NCI-H2081 treated with DMSO at 0.1 percent for 48 hours (cell line): ENCODE measurements at regions not wholly inside any gene's neighbourhood (a gene's known extent, or its start where the extent isn't known, plus 50 kb on each side); places are given as distances from the start of the nearest gene placed in this dataset.
A peak's percentile ranks its signal among the peaks of the same experiment; 100 is the strongest.
"Not testable (repeated sequence)": the region's sequence is repeated elsewhere in the genome, so short reads cannot be mapped to it uniquely, and the experiment has no call there.

Source experiments
- DNase-seq: peaks from one replicate; lab custom pipeline; 2025; lab: John Stamatoyannopoulos, UW

DNA sequence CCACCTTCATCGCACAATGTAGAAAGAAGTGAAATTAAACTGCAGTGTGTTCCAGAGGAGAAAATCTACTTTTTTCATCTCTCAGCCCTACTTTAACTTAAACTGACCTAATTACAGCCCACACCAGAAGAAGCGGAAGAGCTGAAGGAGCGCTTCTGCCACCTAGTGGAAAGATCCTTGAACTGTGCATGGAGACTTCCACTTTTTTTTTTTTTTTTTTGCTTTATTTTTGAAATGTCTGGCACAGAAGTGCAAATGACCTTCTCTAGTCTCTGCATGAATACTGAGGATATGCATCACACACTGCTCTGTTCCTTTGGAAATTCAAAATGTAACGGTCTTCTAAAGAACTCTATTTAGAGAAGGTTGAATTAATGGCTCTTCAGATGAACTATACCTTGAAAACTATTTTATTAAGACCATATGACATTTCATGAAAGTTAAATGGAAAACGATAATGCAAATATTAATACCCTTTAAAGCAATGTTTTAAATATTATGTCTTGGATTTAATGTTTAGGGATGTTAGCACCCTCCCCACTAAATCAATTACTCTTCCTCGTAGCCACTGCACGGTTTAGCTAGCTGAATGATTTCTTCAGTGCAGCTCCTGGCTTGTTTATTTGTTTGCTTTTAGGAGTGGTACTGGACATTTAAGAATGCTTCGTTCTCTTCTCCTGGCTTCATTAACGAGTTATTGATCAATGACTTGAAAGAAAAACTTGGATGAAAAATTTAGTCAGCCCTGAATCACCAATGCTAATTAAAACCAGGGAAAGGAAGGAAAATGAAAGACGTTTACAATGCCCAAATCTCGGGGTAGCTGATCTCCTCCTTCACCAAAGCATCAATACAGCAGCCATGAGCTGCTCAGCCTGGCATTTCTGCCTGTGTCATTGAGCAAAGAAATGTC, 569.6 kb upstream of the GJE1 start:
- peak; percentile 21 for DNase-seq

- DNase-seq = no peak
Measured at GRCh38 chr6:141562186-141562811, 570.4 kb upstream of the GJE1 start.

GRCh38 chr6:141561154-141561553, 571.6 kb upstream of the GJE1 start:
- DNase-seq = peak; percentile 21

GRCh38 chr6:141552463-141552862, 580.3 kb upstream of the GJE1 start:
- peak; percentile 30 for DNase-seq

DNA sequence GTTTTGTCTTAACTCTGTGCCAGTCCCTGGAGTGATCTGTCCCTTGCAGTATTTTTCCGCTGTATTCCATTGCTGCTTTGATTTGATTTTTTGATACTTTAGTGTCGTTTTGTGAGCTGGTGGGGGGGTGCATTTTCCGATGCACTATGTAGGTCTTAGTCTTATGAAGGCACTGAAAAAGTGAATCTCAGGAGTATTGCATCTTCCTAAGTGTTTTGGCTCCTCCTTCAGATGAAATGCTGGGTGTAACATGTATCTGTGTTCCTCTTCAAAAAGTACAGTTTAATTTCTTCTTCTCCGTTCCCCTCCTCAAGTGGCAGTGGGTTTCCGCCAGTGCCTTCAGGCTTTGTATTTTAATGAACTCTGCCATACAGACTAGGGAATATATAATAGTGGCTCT, 580.7 kb upstream of the GJE1 start:
- DNase-seq = no peak

GRCh38 chr6:141551318-141551717, 581.4 kb upstream of the GJE1 start:
- DNase-seq = no peak

GRCh38 chr6:141550471-141550870, 582.3 kb upstream of the GJE1 start:
- DNase-seq = no peak

DNA sequence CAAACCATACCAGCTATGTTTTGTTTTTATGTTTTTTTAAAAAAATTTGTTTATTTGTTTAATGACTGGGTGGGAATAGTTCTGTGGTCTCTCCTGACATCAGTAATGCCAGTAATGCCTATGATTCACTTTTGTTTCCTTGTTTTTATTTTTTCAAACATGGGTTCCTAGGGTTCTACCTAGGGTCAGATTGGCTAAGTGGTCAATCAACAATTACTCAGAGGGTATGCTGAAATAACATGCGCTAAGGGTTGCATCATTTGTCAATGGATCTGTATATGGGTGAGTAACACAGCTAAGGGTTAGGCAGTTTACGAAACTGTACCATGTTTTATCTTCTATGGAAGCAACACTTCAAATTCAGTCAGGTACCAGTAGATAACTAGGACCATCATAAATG, 583.8 kb upstream of the GJE1 start:
- no peak for DNase-seq

GRCh38 chr6:141541581-141542324, 591.0 kb upstream of the GJE1 start:
- no peak for DNase-seq

GRCh38 chr6:141540207-141540606, 592.5 kb upstream of the GJE1 start:
- no peak for DNase-seq

DNA sequence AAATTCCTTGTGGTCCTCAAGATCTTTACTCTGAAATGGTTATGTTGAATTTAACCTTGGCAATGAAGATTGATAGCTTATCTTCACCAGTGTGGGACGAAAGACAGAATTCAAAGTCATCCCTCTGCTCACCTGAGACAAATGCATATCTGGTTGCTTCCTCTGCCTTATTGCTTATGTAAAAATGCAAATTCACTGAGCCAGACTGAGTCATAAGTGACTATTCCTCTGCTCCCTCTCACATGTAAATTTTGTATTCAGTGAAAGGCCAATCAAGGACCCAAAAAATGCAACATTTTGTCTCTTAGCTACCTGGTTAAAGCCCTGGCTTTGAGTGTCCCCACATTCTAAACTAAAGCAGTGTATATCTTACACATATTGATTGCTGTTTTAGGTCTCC, 593.1 kb upstream of the GJE1 start:
- no peak for DNase-seq

- DNase-seq = no peak
Measured at GRCh38 chr6:141532211-141532610, 600.5 kb upstream of the GJE1 start.

- DNase-seq = no peak
Measured at GRCh38 chr6:141531040-141531439, 601.7 kb upstream of the GJE1 start.

DNA sequence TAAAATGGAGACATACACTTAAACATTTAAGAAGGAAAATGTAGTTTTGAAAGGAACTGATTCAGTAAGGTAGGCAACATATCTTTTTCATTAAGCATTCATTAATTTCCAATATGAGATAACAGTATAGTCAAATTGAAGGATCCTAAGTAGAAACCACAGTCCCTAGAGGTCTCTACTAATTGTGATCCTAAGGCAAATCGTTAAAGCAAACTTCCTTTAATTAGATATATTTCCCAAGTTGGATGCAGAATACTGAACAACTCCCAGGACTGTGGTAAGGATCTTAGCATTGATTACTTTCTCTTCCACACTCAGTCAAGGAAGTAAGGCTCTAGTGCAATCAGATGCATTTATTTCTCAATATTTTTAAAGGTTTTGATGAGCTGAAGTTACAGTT, 604.1 kb upstream of the GJE1 start:
- no peak for DNase-seq

DNA sequence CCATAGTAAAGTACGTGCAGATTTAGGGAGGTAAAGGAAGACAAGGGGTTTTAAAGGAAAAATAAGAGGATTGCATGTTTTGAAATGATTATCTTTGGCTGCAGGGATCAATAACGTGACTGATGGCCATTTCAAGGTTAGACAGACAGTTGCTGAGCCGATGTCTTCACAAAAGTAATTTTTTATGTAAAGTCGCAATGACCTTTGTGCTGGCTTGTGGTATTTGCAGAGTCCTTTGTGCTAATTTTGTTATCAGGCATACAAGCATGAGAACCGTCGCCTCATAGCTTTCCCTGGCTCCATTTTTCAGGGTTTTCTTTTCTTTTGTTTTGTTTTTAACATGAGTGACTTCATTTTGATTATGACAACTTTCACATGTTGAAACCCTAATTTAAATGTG, 605.7 kb upstream of the GJE1 start:
- no peak for DNase-seq

- DNase-seq = no peak
Measured at GRCh38 chr6:141521440-141521839, 611.3 kb upstream of the GJE1 start.

DNA sequence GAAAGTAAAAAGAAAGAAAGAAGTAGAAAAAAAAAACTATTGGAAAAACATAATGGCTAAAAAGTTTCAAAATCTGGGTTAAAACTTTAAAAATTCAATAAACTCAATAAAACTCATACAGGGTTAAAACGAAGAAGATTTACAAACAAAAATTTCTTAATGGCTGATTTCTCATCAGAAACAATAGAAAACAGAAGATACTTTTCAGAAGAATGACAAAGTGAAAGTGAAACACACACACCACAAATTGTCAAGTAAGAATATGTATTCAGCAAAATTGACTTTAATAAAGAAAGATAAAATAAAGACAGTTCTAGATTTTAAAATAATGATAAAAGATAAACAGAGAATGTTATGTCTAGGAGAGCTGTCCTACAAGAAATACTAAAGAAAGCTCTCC, 618.9 kb upstream of the GJE1 start:
- no peak for DNase-seq

GRCh38 chr6:141510803-141511202, 621.9 kb upstream of the GJE1 start:
- DNase-seq = no peak

DNA sequence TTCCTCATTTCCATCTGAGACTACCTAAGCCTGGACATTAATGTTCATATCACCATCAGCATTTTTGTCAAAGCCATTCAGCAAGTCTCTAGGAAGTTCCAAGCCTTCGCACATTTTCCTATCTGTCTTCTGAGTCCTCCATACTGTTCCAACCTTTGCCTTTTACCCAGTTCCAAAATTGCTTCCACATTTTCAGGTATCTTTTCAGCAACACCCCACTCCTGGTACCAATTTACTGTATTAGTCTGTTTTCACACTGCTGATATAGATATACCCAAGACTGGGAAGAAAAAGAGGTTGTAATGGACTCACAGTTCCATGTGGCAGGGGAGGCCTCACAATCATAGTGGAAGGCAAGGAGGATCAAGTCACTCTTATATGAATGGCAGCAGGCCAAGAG, 626.7 kb upstream of the GJE1 start:
- not testable (repeated sequence) for DNase-seq

DNA sequence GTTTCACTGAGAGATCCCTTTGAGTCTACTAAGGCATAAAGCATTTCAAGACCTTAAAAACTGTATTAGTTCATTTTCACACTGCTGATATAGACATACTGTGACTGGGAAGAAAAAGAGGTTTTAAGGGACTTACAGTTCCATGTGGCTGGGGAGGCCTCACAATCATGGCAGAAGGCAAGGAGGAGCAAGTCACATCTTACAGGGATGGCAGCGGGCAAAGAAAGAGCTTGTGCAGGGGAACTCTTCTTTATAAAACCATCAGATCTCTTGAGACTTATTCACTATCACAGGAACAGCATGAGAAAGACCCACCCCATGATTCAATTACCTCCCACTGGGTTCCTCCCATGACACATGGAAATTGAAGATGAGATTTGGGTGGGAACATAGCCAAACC, 628.4 kb upstream of the GJE1 start:
- DNase-seq = not testable (repeated sequence)

- no peak for DNase-seq
Measured at GRCh38 chr6:141501616-141502015, 631.1 kb upstream of the GJE1 start.

- DNase-seq = no peak
Measured at GRCh38 chr6:141498977-141499376, 633.7 kb upstream of the GJE1 start.
